Panc1 (cell line): ENCODE measurements at regions not wholly inside any gene's neighbourhood (a gene's known extent, or its start where the extent isn't known, plus 50 kb on each side); places are given as distances from the start of the nearest gene placed in this dataset.

ENCODE experiments used
- ATAC-seq: fragments of 200-7000 bp; cut with Tn5 transposase; 2 replicates; pipeline ENCODE4 v1.9.1; 2020; ENCODE audit warnings: mild to moderate bottlenecking, moderate library complexity
- BruUV-seq: library from RNA; stranded (reverse); fragments of 400-500 nt; replicated peaks from 2 replicates; lab custom pipeline; 2021; lab: Mats Ljungman, UMichigan
- CTCF ChIA-PET: fragments of 300-600 bp; sonication (Branson Sonifier 250); formaldehyde crosslinking; loops from one replicate; lab custom pipeline; 2022; ENCODE audit warnings: antibody characterized with exemption; lab: Charles Lee
- POLR2A ChIA-PET: fragments of 300-600 bp; sonication (Branson Sonifier 250); formaldehyde crosslinking; loops from one replicate; lab custom pipeline; 2022; ENCODE audit warnings: antibody characterized with exemption; lab: Charles Lee
- DNase-seq: peaks from one replicate; pipeline ENCODE4 v3.0.0-alpha.2; 2010; ENCODE audit warnings: low read depth, low spot score
- H3K27ac ChIP-seq: 2 replicates; pipeline ENCODE4 v1.5.1; 2011; ENCODE audit warnings: mild to moderate bottlenecking, low read length, inconsistent platforms
- H3K27me3 ChIP-seq: fragments of 200-500 bp; sonication (Bioruptor generic); 2 replicates; pipeline ENCODE4 v1.6.0; 2014; ENCODE audit warnings: low read length, inconsistent platforms; ENCODE audit not compliant: control insufficient read depth, insufficient read depth
- H3K36me3 ChIP-seq: fragments of 200-500 bp; sonication (Bioruptor generic); 2 replicates; pipeline ENCODE4 v1.5.1; 2014; ENCODE audit warnings: inconsistent platforms, mild to moderate bottlenecking, low read length, moderate library complexity; ENCODE audit not compliant: control insufficient read depth, insufficient read depth
- H3K4me1 ChIP-seq: 2 replicates; pipeline ENCODE4 v1.5.1; 2011; ENCODE audit warnings: inconsistent platforms, mild to moderate bottlenecking, low read length, moderate library complexity; ENCODE audit not compliant: control insufficient read depth, insufficient read depth
- H3K4me3 ChIP-seq, 2 experiments: 2 replicates each; pipeline ENCODE4 v1.5.1; 2011 to 2012; ENCODE audit warnings: low read depth in 2 of 2, low read length in 2 of 2, mild to moderate bottlenecking in 2 of 2, inconsistent platforms in 1 of 2, moderate library complexity in 1 of 2
- H3K9me3 ChIP-seq: fragments of 200-500 bp; sonication (Bioruptor generic); 2 replicates; pipeline ENCODE4 v1.5.1; 2014; ENCODE audit warnings: low read depth, mild to moderate bottlenecking, inconsistent platforms, low read length, moderate library complexity; ENCODE audit not compliant: control insufficient read depth, insufficient read depth
- POLR2AphosphoS5 ChIP-seq: IDR thresholded peaks from 2 replicates; pipeline ENCODE4 v1.6.1; 2012; ENCODE audit warnings: mild to moderate bottlenecking, low read depth, low read length, moderate library complexity
- REST ChIP-seq, 2 experiments: IDR thresholded peaks; 2 replicates each; pipeline ENCODE4 v1.6.1; 2011 to 2012; ENCODE audit warnings: low read depth in 2 of 2, control low read depth in 1 of 2, low read length in 1 of 2, mild to moderate bottlenecking in 1 of 2, moderate library complexity in 1 of 2; ENCODE audit not compliant: insufficient read depth in 1 of 2
- SIN3A ChIP-seq: IDR thresholded peaks from 2 replicates; pipeline ENCODE4 v1.6.1; 2012; ENCODE audit warnings: low read depth, mild to moderate bottlenecking, low read length, moderate library complexity, borderline replicate concordance; ENCODE audit not compliant: insufficient read depth
- TCF7L2 ChIP-seq: IDR thresholded peaks from 2 replicates; pipeline ENCODE4 v1.6.1; 2011; ENCODE audit warnings: mild to moderate bottlenecking, low read depth, low read length, inconsistent platforms
- in situ Hi-C: cut with HindIII; loops from 2 replicates; pipeline ENCODE4 v1.10.0; 2016; ENCODE audit warnings: low sequenced_read_pairs, low pct_unique_long_range_greater_than_20kb
- intact Hi-C: fragments of 100-400 bp; cut with micrococcal nuclease; formaldehyde crosslinking; loops from one replicate; pipeline ENCODE4 v1.10.0; 2022; ENCODE audit not compliant: unreplicated experiment
- TF ChIP-seq, protein P1 (sequence below): fragments of 450-650 bp; IDR thresholded peaks from 2 replicates; pipeline ENCODE4 v1.5.1; 2017; ENCODE audit warnings: mild to moderate bottlenecking

DNA sequence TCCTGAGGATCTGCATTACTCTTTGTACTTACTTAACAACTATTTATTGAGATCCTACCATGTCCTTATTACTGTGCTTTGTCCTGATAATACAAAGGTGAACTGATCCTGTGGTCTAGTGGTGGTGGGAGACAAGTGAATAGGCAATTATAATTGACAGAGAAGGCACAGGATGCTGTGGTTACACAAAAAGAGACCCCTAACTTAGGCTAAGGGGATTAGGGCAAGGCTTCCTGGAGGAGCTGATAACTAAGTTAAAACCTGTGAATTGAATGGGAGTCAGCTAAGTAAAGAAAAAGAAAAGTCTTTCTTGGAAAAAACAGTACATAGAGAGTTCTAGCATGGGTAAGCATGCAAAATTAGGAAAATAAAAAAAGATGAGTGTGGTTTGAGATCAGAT lies 164.4 kb downstream of the LARP7 start:
- ATAC-seq (no peak), DNase-seq (no peak)
- POLR2A ChIA-PET = no interaction called here
- Histone ChIP-seq H3K36me3 (no peaks in the 10 kb centered on the region), H3K4me1 (no peaks in the 10 kb centered on the region), H3K9me3 (no peaks in the 10 kb centered on the region), H3K27ac (no peak overlapping the region), H3K27me3 (no peaks in the 10 kb centered on the region), H3K4me3 (no peak overlapping the region)
- TF ChIP-seq REST (IDR thresholded peaks at IDR 0.05; ENCODE audit: insufficient read depth in 1 of 2, low read depth in 2 of 2, low read length in 1 of 2) (no peak), TCF7L2 (no peak), POLR2AphosphoS5 (no peak), SIN3A (no peak)
- TF ChIP-seq, protein P1, sequence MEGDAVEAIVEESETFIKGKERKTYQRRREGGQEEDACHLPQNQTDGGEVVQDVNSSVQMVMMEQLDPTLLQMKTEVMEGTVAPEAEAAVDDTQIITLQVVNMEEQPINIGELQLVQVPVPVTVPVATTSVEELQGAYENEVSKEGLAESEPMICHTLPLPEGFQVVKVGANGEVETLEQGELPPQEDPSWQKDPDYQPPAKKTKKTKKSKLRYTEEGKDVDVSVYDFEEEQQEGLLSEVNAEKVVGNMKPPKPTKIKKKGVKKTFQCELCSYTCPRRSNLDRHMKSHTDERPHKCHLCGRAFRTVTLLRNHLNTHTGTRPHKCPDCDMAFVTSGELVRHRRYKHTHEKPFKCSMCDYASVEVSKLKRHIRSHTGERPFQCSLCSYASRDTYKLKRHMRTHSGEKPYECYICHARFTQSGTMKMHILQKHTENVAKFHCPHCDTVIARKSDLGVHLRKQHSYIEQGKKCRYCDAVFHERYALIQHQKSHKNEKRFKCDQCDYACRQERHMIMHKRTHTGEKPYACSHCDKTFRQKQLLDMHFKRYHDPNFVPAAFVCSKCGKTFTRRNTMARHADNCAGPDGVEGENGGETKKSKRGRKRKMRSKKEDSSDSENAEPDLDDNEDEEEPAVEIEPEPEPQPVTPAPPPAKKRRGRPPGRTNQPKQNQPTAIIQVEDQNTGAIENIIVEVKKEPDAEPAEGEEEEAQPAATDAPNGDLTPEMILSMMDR = no peak
- BruUV-seq = no TSS peak
- intact Hi-C loops (no loop called here), in situ Hi-C loops (no loop called here)
- CTCF ChIA-PET = no interaction called here

DNA sequence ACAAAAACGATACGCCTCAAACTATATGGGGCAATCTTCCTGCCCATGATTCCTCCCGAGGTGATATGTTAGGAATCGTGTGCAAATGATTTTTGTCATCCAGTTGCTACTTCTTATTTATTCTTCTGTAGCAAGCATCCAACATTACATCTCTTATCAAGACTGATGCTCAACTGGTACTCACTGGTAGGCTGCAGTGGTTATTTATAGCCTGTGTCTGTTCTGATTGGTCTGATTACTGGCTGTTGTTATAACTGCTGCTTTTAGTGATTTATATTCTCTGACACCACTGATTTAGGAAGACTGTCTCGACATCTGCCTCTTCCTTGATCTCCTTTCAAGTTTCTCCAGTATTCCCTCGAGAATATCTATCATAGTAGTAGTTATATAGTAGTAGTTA lies 165.8 kb downstream of the LARP7 start:
- no TSS peak for BruUV-seq
- intact Hi-C loops = no loop called here
- H3K4me3 ChIP-seq = no peak overlapping the region
- no peaks in the 10 kb centered on the region for H3K4me1 ChIP-seq
- H3K27ac ChIP-seq = no peak overlapping the region
- POLR2A ChIA-PET = no interaction called here
- H3K9me3 ChIP-seq = no peaks in the 10 kb centered on the region
- DNase-seq = no peak
- CTCF ChIA-PET = no interaction called here
- TF ChIP-seq, protein P1 = no peak
- TF ChIP-seq REST (IDR thresholded peaks at IDR 0.05; ENCODE audit: insufficient read depth in 1 of 2, low read depth in 2 of 2, low read length in 1 of 2) = no peak
- no peak for TF ChIP-seq POLR2AphosphoS5
- TF ChIP-seq TCF7L2 = no peak
- no peak for TF ChIP-seq SIN3A
- no peak for ATAC-seq
- H3K36me3 ChIP-seq = no peaks in the 10 kb centered on the region
- H3K27me3 ChIP-seq = no peaks in the 10 kb centered on the region
- in situ Hi-C loops = no loop called here
